HPDE6-E6E7 (cell line): ENCODE measurements at regions not wholly inside any gene's neighbourhood (a gene's known extent, or its start where the extent isn't known, plus 50 kb on each side); places are given as distances from the start of the nearest gene placed in this dataset.

Experiments used
- DNase-seq: peaks from one replicate; pipeline ENCODE4 v3.0.0; 2011; ENCODE audit warnings: missing footprints; ENCODE audit errors: extremely low spot score

DNA sequence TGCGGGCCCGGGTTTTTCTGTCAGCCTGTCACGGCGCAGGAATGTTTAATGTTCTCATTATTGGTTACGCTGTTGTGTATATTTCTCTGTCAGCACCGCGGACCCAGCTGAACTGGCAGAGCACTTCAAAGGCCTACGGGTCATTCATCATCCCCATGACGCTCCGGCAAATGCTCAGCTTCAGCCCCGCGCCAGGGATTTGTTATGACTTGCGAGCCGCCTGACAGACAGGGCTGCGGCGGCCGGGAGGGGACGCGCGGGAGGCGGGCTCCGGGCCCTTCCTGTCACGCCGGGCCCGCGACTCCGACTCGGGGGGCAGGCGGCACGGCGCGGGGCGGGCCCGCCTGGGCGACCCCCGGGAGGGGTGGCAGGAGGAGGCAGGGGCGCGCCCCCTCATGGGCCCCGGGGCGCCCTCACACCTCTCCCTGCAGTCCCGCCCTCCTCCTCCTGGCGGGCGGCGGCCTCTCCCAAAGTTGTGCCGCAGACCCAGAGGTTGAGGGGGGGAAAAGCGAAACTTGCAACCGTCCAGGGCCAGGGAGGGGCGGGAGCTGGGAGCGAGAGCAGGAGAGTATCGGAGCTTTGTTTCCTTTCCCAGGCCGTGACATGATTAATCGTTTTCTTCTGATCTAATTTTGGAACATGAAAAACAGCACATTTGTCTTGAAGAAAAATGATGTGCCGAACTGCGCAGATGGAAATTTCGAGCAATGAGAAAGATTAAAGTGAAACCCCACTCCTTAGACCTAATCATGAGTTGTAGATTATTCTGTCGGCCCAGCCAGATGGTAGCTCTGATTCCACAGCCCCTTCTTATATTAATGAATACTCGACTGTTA, 59.3 kb upstream of the COMTD1 start:
- peak; percentile 95 for DNase-seq

GRCh38 chr10:75294518-75294865, 58.7 kb upstream of the COMTD1 start:
- no peak for DNase-seq

- no peak for DNase-seq
Measured at GRCh38 chr10:75294031-75294437, 58.3 kb upstream of the COMTD1 start.

- no peak for DNase-seq
Measured at GRCh38 chr10:75293446-75293820, 57.7 kb upstream of the COMTD1 start.

DNA sequence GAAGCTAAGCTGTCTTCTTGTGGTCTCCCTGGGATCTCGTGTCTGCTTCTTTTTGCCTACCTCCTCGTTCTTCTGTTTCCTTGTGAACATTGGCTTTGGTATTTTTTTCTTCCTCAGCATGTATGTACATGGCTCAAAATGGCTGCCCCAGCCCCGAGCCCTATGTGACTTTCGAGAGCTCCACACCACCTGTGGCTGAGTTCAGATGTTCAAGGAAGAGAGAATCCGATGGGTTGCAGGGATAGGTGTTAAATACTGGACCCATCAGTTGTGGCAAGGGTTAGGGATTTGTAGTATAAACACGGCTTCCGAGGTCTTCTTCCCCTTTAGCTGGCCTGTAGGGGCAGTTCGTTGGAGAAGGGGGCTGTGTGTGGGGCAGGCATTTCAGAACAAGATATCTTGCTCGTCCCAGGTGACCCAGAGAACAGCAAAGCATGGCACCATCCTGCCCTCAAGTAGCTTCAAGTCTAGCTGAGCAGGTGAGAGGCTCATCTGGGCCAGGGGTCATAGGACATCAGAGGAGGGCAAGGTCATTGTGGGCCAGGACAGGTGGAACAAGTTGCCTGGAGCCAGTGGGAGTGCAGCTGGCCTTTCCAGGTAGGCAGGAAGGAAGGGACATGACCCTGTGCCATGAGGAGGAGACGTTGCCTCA, 57.2 kb upstream of the COMTD1 start:
- no peak for DNase-seq

DNA sequence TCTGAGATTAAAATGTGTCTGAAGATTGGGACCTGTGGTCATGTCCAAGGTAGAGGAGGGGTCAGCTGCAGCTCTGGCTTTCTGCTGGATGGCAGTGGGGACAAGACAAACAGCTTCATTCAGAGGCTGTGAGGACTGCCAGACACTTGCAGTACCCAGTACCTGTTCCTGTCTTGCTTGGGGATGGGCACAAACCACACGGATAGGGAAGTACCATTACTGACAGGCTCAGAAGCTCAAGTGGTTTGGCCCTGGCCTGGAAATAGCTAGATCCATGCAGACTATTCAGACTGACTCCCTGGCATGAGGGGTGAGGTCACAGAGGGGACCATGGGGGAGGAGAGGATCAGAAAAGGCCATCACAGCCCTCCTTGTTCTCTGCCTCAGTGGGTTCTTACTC, 56.0 kb upstream of the COMTD1 start:
- no peak for DNase-seq

DNA sequence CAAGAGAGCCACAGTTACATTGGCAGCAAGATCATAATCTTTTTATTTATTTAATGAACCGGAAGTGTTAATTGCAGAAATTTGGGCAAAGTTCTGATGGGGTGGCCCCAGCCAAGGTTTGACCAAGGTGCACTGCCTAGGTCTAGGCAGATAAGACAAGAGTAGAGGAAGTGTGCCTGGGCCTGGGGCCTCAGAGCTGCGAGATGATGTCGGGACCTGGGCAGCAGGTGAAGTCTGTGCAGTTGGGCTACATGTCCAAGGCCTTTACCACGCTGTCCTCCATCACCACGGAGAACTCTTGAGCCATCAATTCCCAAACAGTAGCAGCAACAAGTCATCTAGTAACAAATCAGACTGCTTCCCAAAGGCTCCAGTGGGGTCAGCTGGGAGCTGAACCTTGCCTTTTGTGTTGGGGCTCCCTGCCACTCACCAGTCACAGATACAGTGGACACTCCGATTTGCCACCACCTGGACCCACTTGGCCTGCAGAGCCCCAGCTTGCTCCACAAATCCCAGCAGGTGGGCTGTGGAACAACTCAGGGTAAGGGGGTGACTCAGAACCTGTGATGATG, 52.5 kb upstream of the COMTD1 start:
- DNase-seq, result no peak

DNA sequence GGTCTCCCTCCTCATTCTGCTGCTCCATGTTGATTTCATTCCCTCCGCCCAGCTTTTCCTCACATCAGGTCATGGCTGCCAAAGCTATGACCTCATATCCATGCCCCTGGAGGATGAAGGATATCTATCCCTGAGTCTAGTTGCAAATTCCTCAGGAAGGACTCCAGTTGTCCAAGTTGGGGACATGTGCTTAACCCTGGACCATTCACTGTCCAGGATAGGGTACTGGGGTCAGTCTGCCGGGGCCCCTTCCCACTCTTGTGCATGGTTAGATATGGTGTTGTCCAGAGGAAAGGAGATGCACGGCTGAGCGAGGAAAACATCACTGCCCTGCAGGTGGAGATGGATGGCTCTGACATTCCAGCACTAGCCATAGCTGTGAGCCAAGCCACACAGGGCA, 51.9 kb upstream of the COMTD1 start:
- no peak for DNase-seq

- DNase-seq, result no peak
Measured at GRCh38 chr10:75286901-75287300, 51.1 kb upstream of the COMTD1 start.
